Astrocyte of the hippocampus (primary cell): ENCODE measurements at regions not wholly inside any gene's neighbourhood (a gene's known extent, or its start where the extent isn't known, plus 50 kb on each side); places are given as distances from the start of the nearest gene placed in this dataset.

Source experiments
- DNase-seq: peaks from one replicate; pipeline ENCODE4 v3.0.0; 2011; ENCODE audit warnings: low read depth, low spot score

GRCh38 chr18:33960417-33960816 is 264.3 kb downstream of the NOL4 start:
- DNase-seq: no peak

GRCh38 chr18:33959609-33960008 is 265.1 kb downstream of the NOL4 start:
- DNase-seq: no peak

DNA sequence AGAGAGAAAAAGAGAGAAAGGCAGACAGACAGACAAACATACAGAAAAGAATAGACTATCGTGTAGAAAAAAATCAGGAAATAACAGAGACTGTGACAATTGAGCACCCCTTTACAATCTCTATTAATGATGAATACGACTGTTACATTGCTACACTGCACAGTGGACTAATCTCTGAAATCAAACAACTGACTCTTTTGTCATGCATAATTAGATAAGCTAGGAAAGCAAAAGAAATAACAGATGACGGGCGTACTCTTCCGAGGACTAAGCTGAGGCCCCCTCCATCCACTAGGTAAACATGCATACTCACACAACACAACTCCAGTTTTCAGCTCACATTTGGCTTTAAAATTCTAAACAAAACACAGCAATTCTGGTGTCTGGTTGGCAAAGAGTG is 267.0 kb downstream of the NOL4 start:
- DNase-seq: peak; percentile 8

DNA sequence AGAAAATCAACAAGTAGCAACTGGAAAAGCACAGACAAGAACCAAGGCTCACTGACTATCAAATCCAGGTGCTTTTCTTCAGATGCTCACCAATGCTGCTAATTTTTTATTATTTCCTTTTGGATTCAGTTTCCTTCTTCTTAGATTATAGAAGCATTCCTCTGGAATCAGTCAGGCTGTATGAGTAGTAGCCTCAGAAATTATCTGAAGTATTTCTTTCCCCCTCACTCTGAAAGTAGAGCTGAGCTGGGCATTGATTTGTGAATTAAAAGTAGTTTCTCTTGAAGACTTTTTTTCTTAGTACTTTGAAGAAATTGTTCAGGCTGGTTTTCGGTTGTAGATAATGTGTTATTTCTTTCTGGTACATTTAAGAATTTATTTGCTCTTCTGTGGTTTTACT is 273.7 kb downstream of the NOL4 start:
- DNase-seq: peak; percentile 53

- no peak for DNase-seq
These were observed 278.4 kb downstream of the NOL4 start for GRCh38 chr18:33946336-33946735.

GRCh38 chr18:33944493-33944892 is 280.2 kb downstream of the NOL4 start:
- no peak for DNase-seq

DNA sequence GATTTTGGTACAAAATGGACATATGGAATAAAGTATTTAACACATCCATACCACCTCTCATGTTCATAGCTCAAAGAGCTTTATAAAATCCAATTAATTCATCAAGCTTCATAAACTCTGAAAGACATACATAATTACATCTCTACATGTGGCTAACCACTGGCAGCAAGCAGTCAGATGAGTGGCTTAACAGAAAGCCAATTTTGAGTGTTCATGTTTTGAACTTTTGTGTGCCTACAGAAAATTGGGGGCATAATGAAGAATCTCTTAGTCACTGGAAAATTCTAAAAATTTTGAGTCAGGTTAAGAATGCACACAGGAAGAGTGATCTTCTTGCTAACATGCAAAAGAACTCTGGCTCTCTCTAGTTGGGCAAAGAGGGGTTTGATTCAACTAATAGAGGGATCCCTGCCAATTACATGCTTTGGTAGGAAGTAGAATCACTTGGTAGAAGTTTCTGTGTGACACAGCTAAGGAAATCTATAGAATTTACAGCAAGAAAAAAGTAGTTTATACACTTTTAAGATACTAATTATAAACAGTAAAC is 287.4 kb downstream of the NOL4 start:
- DNase-seq: no peak

- DNase-seq: no peak
These were observed 290.5 kb downstream of the NOL4 start for GRCh38 chr18:33934258-33934657.

- peak; percentile 79 for DNase-seq
These were observed 296.5 kb downstream of the NOL4 start for GRCh38 chr18:33928231-33928630.

DNA sequence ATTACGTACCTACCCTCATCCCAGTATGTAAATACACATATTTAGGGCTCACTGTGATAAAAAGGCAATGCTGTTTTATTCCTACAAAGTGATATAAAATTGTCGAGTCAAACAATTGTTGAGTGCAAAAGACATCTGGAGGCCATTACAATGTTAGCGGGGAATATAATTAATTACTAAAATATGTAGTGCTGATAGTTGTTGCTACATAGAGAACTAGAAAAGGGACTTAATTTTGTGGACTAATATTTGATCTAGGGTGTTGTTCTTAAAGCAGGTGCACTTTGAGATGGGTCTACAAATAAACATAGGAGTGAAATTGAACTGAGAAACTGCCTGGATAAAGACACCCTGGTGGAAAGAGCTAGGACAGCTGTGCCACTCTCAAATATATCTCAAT is 300.1 kb downstream of the NOL4 start:
- no peak for DNase-seq

GRCh38 chr18:33923980-33924379 is 300.7 kb downstream of the NOL4 start:
- no peak for DNase-seq

DNA sequence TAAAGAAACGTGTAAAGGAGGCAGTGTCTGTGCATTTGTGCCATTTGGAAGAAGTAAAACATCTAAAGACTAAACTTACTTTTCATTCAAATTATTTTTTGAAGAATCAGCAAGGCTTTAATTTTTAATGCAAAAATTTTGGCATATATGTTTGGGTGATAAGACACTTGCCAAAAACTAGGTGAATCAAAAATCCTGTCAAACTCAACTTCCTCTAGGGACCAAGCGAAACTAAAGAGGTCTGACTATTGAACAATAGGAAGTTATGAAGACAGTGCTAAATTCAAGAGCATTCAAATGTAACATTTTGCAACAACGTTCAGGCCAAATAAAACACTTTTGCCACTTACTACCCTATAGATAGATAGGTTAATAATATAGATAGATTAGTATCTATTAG is 306.1 kb downstream of the NOL4 start:
- DNase-seq: no peak

GRCh38 chr18:33916200-33916599 is 308.5 kb downstream of the NOL4 start:
- DNase-seq: no peak

DNA sequence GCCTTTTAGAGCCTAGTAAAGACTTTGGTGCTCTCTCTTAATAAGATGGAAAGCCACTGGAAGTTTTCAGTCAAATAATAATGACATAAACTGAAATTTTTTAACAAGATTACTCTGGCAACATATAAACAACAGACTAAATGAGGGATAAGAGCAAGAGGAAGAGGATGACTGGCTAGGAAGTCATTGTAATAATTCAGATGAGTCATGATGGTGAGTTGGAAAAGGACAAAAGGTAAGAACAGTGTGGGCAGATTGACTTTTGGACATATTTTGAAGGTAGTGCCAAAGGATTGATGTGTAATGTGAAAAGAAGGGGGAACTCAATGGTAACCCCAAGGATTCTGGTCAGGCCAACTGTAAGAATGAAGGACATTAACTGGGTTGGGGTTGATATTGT is 310.3 kb downstream of the NOL4 start:
- peak; percentile 27 for DNase-seq

DNA sequence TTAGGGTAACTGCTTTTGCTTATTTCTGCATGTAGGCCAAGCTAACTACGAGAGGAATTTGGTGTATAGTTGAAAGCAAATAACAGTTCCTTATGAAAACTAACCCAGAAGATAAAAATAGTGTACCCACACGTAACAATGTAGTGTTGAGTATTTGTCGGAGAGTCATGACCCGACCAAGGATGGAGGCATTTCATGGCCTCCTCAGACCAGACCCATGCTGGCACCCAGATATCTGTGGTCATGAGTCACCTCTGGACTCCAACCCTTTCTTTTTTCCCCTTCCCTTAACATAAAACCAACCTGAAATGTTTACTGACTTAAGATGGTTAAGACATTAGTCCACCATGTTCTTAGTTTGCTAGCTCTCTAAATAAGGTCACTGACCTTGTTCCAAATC is 318.7 kb downstream of the NOL4 start:
- DNase-seq: peak; percentile 62

DNA sequence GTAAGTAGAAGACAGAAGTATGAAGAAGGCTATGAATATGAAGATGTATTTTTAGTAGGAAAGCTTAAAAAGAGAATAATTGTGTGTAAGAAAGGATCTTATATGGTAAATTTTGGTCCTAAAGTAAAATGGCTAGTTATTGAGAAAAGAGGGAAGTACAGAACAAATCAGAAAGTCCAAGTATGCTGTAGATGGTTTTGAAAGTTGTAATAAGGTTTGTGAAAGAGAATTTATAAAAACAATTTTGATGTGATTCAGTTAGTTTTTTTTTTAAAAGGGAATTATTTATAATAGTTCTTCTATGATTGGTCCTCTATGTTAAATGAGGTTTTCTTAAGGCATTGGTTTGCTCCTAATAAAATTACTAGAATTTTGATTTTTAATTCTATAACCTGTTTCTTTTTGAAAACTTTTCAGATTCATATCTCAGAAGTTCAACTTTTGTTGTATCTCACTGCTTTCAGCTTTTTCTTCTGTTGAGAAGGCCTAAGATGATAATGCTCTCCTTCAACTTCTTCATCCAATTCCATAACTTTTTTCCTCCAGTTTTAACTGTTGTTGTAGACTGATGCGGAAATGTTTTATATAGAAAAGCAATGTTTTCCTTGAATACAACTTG is 322.7 kb downstream of the NOL4 start:
- no peak for DNase-seq

- no peak for DNase-seq
These were observed 322.6 kb downstream of the ASXL3 start for GRCh38 chr18:33900638-33901037.

DNA sequence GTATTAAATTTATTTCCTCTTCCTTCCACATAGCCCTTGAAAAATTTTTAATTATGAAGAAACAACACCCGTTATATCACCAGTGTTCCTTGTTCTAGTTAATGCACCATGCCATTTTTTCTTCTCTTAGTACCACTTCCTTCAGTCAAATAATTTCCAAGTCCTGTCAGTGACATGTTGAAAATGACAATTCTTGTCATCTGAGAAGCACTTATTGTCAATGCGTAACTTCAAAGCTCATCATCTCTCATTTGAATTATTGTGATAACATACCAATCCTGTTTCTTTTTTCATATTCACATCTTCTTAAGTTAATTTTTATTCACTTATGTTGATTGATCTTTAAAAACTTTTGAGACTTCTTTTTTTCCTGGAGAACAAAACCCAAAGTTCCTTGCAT is 320.4 kb downstream of the ASXL3 start:
- DNase-seq: no peak

- DNase-seq: no peak
These were observed 300.2 kb downstream of the ASXL3 start for GRCh38 chr18:33878213-33878612.

DNA sequence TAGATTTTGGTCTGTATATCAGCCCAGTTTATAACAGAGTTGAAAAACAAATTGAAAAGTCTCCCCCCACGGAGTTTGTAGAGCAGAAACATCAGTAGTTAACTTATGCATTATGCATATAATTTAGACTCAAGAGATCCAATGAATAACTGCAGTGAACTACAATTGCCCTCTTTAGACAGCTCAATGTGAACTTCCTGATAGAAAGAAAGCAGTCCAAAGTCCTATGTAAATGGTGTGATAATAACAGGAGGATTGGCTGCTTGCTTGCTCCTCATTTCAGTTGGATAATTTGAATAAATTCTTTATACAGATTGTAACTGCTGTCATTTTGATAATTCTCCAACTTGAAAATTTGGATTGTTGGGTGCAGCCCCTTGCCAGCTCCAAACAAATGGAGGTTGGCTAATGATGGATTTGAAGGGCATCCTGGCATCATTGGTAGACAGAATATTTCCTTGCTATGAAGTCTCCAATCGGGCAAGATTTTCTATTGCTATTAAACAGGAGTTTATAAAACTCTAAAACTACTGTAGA is 297.1 kb downstream of the ASXL3 start:
- no peak for DNase-seq

- DNase-seq: no peak
These were observed 295.1 kb downstream of the ASXL3 start for GRCh38 chr18:33873112-33873511.

GRCh38 chr18:33871363-33872025 is 293.5 kb downstream of the ASXL3 start:
- peak; percentile 11 for DNase-seq

GRCh38 chr18:33870059-33870458 is 292.0 kb downstream of the ASXL3 start:
- peak; percentile 81 for DNase-seq
